ENCODE measurements at regions not wholly inside any gene's neighbourhood (a gene's known extent, or its start where the extent isn't known, plus 50 kb on each side); places are given as distances from the start of the nearest gene placed in this dataset.

DNA sequence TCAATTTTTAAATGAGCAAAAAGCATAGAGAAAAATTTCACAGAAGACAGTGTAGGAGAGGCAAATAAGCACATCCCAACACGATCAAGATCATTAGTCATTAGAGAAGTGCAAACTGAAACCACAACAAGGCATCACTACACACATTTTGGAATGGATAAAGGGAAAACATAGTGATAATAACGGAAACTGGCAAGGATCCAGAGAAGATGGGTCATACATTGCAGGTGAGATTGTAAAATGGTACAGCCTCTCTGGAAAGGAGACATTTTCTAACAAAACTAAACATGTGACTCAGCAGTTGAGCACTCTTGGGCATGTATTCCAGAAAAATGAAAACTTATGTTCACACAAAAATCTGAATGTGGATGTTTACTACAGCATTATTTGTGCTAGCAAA is 98.3 kb upstream of the TMEM17 start:
- TF ChIP-seq GATA2 (IDR thresholded peaks at IDR 0.05; ENCODE audit: low read depth, low read length): no peak
- no peak for TF ChIP-seq GATA3 (IDR thresholded peaks at IDR 0.05; ENCODE audit: low read depth, low read length)
